Forelimb muscle (tissue), 1 donor: ENCODE measurements at regions not wholly inside any gene's neighbourhood (a gene's known extent, or its start where the extent isn't known, plus 50 kb on each side); places are given as distances from the start of the nearest gene placed in this dataset.
"Not testable (repeated sequence)": the region's sequence is repeated elsewhere in the genome, so short reads cannot be mapped to it uniquely, and the experiment has no call there.

ENCODE experiments used
- DNase-seq: peaks from one replicate; pipeline ENCODE4 v3.0.0-alpha.2; 2013; ENCODE audit warnings: low read depth

GRCh38 chr6:134675110-134676054 is 274.5 kb downstream of the ALDH8A1 start:
- DNase-seq: no peak

DNA sequence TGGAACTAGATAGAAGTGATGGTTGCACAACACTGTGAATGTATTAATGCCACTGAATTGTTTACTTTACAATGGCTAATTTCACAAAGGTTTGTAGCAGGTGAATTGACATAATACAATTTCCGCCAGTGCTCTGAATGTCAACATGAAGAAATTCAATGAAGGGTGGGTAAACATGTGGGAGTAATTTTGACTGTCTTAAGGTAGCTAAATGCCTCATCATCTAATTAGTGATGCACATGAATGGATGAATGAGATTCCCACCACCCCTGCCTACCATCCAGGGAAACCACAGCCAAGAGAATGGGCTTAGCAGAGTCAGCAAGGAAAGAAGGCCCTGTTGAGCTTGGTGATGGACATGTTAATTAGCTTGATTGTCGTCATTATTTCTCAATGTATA is 275.3 kb downstream of the ALDH8A1 start:
- no peak for DNase-seq

DNA sequence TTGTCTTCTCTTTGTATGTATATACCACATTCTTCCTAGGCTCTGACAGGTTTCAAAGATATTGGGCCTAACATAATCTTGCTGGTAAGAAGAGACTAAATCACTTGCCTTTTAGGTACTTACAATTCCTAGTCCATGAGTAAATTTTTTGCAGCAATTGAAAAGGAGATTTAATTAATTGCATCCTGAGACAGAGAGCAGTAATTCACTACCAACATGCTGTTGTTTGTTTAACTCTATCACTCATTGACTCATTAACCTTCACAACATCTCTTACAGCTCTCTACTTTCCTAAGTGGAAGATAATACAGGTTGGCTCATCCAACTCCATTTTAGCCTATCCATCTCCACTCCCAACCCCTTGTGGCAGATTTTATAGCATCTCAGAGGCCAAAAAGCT is 280.4 kb downstream of the ALDH8A1 start:
- DNase-seq: no peak

GRCh38 chr6:134667111-134667510 is 282.8 kb downstream of the ALDH8A1 start:
- DNase-seq: no peak

DNA sequence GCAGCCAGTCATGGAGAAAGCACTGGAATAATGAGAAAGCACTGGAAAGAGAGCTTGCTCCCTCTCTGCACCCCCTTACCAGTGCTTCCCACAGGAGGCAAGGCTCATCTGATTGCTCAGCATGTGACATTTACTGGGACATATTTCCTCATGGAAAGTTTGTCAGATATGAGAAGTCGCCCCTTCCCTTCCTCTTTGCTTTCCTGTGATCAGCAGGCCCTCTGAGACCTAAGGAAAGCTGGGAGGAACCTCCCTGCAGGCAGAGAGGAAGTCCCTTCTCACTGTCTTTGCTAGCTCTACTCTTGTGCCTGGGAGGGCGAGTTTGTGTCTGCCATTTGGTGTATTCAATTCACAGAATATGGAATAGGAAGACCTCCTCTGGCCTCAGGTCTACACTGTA is 283.8 kb downstream of the ALDH8A1 start:
- DNase-seq: no peak

DNA sequence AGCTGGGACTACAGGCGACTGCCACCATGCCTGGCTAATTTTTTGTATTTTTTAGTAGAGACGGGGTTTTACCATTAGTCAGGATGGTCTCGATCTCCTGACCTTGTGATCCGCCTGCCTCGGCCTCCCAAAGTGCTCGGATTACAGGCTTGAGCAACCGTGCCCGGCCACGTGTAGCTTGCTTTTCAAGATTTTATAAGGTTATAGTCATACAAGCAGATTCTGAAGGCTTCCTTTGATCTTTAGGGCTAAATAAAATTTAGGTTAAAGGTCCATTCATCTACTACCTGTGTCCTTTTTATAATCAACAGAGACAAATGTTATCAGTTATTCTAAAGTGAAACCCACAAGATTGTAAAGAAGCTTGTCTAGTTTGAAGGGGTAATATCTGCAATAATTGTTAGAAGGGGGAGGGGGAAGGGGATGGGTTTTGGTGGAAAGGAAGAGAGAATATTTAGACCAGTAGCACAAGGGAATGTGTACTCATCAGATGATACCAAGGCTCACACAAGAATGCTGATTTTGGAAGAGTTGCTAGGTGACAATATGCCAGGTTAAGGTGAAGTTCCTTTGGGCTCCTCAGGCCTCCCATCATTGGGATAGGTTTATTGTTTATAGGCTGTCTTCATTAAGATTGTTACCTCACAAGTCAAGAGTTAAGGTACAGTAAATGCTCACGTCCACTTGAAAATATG is 284.7 kb downstream of the ALDH8A1 start:
- DNase-seq: no peak

DNA sequence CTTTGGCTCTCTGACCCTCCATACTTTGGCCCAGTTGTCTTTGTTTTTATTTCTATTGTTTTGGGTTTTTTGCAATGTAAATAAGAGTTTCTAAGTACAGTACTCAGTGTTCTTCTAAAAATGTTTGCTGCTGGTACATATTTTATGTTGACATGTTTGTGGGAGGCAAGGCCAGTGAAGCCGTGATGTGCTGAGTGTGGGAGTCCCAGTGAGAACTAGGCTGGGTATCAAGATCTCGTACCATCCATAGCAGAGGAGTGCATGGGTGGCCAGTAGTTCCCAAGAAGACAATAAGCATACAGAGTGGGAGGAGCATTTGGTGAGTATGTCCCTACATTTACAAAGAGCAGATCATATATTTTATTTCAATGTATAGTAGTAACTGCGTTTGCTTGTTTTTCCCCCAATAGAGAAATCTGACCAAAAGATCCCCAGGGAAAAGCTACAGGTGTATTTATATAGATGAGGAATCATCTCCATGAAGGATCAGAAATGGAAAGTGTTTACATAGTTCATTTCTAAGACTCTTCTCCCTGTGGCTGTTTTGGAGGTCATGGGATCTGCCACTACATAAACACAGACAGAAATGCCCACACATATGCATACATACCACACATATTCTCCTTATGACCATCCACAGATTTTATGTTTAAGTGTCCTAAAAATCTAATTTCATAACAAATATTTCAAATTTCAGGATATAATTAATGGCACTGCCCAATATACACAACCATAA is 285.9 kb downstream of the ALDH8A1 start:
- DNase-seq: no peak

GRCh38 chr6:134663356-134663755 is 286.5 kb downstream of the ALDH8A1 start:
- DNase-seq: no peak

DNA sequence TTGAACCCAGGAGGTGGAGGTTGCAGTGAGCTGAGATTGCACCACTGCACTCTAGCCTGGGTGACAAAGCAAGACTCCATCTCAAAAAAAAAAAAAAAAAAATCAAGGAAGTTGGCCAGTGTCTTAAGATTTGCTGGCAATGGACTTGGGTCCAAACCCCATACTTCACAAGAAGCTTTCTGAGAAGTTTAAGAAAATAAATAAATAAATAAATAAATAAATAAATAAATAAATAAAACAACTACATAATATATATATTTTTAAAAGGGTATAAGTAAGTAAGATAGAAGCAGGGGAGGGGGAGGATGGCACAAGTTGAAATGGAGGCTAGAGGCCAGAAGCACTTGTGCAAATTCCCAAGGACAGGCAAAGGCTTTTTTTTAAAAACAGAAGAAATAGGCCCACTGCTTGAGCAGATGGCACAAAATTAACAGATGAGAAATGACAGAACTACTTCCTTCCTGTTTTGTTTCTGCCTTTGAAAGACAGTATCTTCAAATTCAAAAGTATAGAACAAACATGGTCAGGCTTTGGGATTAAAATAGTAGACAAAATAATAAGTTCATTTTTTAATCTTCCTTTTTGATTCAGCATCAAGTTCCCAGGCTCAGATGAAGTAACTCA is 287.7 kb downstream of the ALDH8A1 start:
- DNase-seq: no peak

DNA sequence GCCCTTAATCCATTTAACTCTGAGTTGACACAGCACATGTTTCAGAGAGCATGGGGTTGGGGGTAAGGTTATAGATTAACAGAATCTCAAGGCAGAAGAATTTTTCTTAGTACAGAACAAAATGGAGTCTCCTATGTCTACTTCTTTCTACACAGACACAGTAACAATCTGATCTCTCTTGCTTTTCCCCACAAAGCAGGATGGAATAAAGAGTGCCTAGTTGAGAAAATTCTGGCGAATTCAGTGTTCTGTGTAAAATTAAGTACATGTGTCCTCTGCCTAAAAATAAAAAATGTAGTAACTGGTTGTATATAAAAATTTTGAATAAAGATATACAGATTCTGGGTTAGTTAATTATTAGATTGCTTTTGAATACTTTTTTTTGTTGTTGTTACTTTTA is 290.0 kb downstream of the ALDH8A1 start:
- DNase-seq: not testable (repeated sequence)

- no peak for DNase-seq
Measured at GRCh38 chr6:134658596-134658995, 291.3 kb downstream of the ALDH8A1 start.

DNA sequence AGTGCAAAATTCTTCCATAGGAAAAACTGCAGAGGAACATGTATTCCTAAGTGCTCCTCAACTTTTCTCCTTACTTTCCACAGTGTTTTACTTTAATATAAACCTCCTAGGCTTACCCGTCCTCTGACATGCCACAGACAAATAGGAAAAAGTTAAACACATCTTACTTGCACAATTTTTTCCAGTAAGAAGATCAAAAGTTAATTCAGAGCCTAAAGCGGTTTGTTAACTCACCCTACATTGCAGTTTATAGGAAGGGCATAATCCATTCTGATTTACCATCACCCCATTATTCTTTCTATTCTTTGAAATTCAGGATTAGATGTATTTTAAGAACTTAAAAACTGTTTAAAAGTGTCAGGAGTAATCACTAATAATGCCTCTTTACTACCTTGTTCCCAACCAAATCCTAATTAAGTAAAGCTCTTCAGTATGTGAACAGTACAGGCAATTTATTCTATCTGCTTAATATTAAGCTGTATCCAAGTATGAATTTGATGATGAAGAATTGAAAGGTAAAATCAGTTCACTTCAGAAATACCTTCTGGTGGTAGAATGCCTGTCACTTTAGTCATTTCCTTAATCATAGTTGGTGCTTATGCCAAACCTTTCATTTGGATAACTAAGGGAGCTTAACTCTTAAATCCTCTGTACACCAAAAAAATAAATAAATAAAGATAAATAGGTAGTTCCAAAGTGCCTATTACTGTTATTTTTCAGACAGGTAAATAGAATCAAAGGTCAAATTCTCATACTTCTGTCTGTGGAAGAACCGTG is 292.0 kb downstream of the ALDH8A1 start:
- DNase-seq: no peak

GRCh38 chr6:134657343-134657742 is 292.6 kb downstream of the ALDH8A1 start:
- no peak for DNase-seq

DNA sequence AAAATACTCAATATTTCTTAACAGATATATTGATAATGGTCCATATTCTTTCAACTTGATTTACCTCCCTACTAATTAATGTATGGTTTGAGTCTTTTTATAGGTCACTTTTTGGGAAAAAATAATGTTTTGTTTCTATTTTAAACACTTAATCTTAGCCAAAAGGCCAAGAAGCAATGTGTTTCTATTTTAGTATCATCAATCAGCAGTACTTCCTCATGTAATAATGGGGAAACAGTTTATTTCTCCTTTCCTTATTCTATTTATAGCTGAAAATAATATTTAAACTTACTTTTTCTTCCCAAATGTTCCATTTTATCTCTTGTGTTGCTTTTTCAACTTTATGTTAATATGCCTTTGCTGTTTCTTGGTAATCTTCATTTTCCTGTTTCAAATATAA is 295.1 kb downstream of the ALDH8A1 start:
- DNase-seq: no peak

GRCh38 chr6:134651519-134651918 is 298.4 kb downstream of the ALDH8A1 start:
- no peak for DNase-seq

GRCh38 chr6:134647861-134648260 is 302.0 kb downstream of the ALDH8A1 start:
- DNase-seq: no peak

DNA sequence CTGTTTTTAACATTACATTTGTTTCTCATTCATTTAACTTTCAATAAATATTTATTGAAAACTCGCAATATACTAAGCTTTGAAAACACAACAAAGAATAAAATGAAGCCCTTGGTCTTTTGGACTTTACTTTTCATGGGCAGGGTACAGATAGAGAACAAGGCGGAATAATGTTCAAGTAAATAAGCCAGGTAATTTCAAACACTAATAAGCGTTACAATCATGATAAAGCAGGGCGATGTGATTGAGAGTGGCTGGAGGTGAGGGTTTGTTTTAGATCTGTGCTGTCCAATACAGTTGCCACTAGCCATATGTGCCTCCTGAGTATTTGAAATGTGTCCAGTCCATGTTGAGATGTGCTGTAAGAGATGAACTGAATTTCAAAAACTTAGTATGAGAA is 307.1 kb downstream of the ALDH8A1 start:
- DNase-seq: no peak

DNA sequence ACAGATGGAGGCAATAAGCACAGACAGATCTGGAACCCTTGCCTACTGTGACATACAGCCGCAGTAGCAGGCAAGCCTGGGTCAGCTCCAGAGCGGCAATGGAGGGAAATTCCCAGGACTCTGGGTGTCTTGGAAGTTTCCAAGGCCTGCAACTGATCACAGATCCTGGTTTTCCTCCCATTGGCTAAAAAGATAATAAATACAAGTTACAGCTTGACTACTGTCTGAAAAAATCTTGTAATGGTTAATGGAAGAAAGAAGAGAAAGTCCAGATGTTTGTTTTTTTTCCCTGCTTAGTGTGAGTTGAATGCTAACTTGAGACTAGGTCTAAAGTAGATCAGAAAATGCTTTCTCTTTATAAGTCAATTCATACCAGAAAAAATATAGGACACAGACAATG is 307.6 kb downstream of the ALDH8A1 start:
- no peak for DNase-seq

GRCh38 chr6:134640975-134641429 is 308.9 kb downstream of the ALDH8A1 start:
- peak; percentile 59 for DNase-seq

- no peak for DNase-seq
Measured at GRCh38 chr6:134640229-134640628, 309.7 kb downstream of the ALDH8A1 start.

DNA sequence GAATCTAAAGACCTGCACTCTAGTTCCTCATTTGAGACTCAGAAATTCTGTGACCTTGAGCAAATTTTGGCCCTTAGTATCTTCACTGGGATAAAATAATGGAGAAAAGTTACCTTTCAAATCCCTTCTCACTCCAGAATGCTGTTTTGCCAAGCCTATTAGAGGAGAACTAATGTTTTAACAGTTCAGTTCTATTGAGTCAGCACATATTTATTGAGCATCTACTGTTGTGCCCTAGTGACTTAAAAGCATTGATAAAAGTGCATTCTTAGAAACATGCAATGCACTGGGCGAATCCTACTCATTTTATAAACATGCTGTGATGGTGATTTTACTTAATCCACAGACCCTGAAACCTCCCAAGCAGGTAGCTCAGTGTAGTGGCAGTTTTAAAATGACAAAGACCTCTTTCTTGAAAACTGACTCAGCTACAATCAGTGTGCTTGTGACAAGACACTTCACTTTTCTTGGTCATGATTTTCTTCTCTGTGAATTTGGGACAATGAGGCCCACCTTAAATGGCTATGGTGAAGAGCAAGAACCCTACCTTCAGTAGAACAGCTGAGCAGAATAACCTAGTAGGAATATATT is 312.0 kb downstream of the ALDH8A1 start:
- DNase-seq: no peak
